RWPE2 (cell line): ENCODE measurements at regions not wholly inside any gene's neighbourhood (a gene's known extent, or its start where the extent isn't known, plus 50 kb on each side); places are given as distances from the start of the nearest gene placed in this dataset.

ENCODE experiments used
- ATAC-seq: fragments of 200-7000 bp; cut with Tn5 transposase; 3 replicates; pipeline ENCODE4 v1.9.1; 2021; ENCODE audit warnings: low read depth
- DNase-seq: peaks from one replicate; pipeline ENCODE4 v3.0.0-alpha.2; 2020; ENCODE audit warnings: low spot score
- H3K27ac ChIP-seq: fragments of 450-650 bp; 2 replicates; pipeline ENCODE4 v1.5.1; 2017; ENCODE audit warnings: mild to moderate bottlenecking; ENCODE audit not compliant: poor library complexity, severe bottlenecking
- H3K27me3 ChIP-seq: fragments of 250-450 bp; sonication (Bioruptor Pico); 2 replicates; pipeline ENCODE4 v1.5.1; 2021; ENCODE audit warnings: mild to moderate bottlenecking, moderate library complexity; ENCODE audit not compliant: insufficient read depth, poor library complexity, severe bottlenecking
- H3K36me3 ChIP-seq: fragments of 250-450 bp; sonication (Bioruptor Pico); 2 replicates; pipeline ENCODE4 v1.5.1; 2020; ENCODE audit warnings: low read depth, mild to moderate bottlenecking, moderate library complexity
- H3K4me1 ChIP-seq: fragments of 250-450 bp; sonication (Bioruptor Pico); 2 replicates; pipeline ENCODE4 v1.5.1; 2021; ENCODE audit warnings: mild to moderate bottlenecking, moderate library complexity; ENCODE audit not compliant: insufficient read depth, poor library complexity, severe bottlenecking
- H3K4me3 ChIP-seq: fragments of 250-450 bp; sonication (Bioruptor Pico); 2 replicates; pipeline ENCODE4 v1.5.1; 2021; ENCODE audit warnings: mild to moderate bottlenecking, moderate library complexity; ENCODE audit not compliant: severe bottlenecking
- H3K9me3 ChIP-seq: fragments of 250-450 bp; sonication (Bioruptor Pico); 2 replicates; pipeline ENCODE4 v1.5.1; 2021; ENCODE audit warnings: mild to moderate bottlenecking, moderate library complexity; ENCODE audit not compliant: severe bottlenecking
- CTCF ChIP-seq: fragments of 450-650 bp; IDR thresholded peaks from one replicate; pipeline ENCODE4 v1.5.1; 2017; ENCODE audit warnings: mild to moderate bottlenecking, moderate library complexity; ENCODE audit not compliant: poor library complexity, severe bottlenecking

- H3K9me3 ChIP-seq = no peaks in the 10 kb centered on the region
- ATAC-seq (no peak), DNase-seq (no peak)
- no peak overlapping the region for H3K4me3 ChIP-seq
- no peak overlapping the region for H3K27ac ChIP-seq
- no peak for TF ChIP-seq CTCF
- H3K27me3 ChIP-seq = peaks cover 29% of the 10 kb centered on the region
- H3K36me3 ChIP-seq = no peaks in the 10 kb centered on the region
- no peaks in the 10 kb centered on the region for H3K4me1 ChIP-seq
These were observed 88.8 kb upstream of the ZFP64 start for GRCh38 chr20:52280407-52280806.

GRCh38 chr20:52279706-52280105 lies 88.1 kb upstream of the ZFP64 start:
- no peak for TF ChIP-seq CTCF
- Histone ChIP-seq H3K4me1 (no peaks in the 10 kb centered on the region), H3K36me3 (no peaks in the 10 kb centered on the region), H3K27ac (no peak overlapping the region), H3K27me3 (peaks cover 22% of the 10 kb centered on the region), H3K4me3 (no peak overlapping the region), H3K9me3 (no peaks in the 10 kb centered on the region)
- ATAC-seq (no peak), DNase-seq (no peak)

GRCh38 chr20:52275181-52275691 lies 83.7 kb upstream of the ZFP64 start:
- no peak overlapping the region for H3K4me3 ChIP-seq
- TF ChIP-seq CTCF = no peak
- no peak for ATAC-seq
- H3K27me3 ChIP-seq = no peaks in the 10 kb centered on the region
- no peak for DNase-seq
- no peak overlapping the region for H3K27ac ChIP-seq
- no peaks in the 10 kb centered on the region for H3K9me3 ChIP-seq
- H3K4me1 ChIP-seq = no peaks in the 10 kb centered on the region
- H3K36me3 ChIP-seq = no peaks in the 10 kb centered on the region

- ATAC-seq = no peak
- DNase-seq = no peak
- H3K27me3 ChIP-seq = peaks cover 9% of the 10 kb centered on the region
- no peak for TF ChIP-seq CTCF
- no peak overlapping the region for H3K27ac ChIP-seq
- H3K4me3 ChIP-seq = no peak overlapping the region
- no peaks in the 10 kb centered on the region for H3K9me3 ChIP-seq
- H3K4me1 ChIP-seq = no peaks in the 10 kb centered on the region
- no peaks in the 10 kb centered on the region for H3K36me3 ChIP-seq
These were observed 79.1 kb upstream of the ZFP64 start for GRCh38 chr20:52270696-52271095.

GRCh38 chr20:52270001-52270606 lies 78.5 kb upstream of the ZFP64 start:
- Histone ChIP-seq H3K4me3 (no peak overlapping the region), H3K36me3 (no peaks in the 10 kb centered on the region), H3K27ac (no peak overlapping the region), H3K9me3 (no peaks in the 10 kb centered on the region), H3K27me3 (peaks cover 9% of the 10 kb centered on the region), H3K4me1 (no peaks in the 10 kb centered on the region)
- TF ChIP-seq CTCF = no peak
- no peak for ATAC-seq
- no peak for DNase-seq
